Parathyroid adenoma (tissue), 2 donors: ENCODE measurements at regions not wholly inside any gene's neighbourhood (a gene's known extent, or its start where the extent isn't known, plus 50 kb on each side); places are given as distances from the start of the nearest gene placed in this dataset.

Experiments
- H2AFZ ChIP-seq: fragments of 300-600 bp; sonication (generic); one replicate; pipeline ENCODE4 v1.7.0; 2017; ENCODE audit warnings: antibody characterized with exemption, mild to moderate bottlenecking
- H3K27ac ChIP-seq: fragments of 300-600 bp; sonication (generic); one replicate; pipeline ENCODE4 v1.7.0; 2017
- H3K27me3 ChIP-seq: fragments of 300-600 bp; sonication (generic); one replicate; pipeline ENCODE4 v1.7.0; 2017; ENCODE audit warnings: low read length; ENCODE audit not compliant: control insufficient read depth, insufficient read depth
- H3K36me3 ChIP-seq: fragments of 300-600 bp; sonication (generic); one replicate; pipeline ENCODE4 v1.7.0; 2017; ENCODE audit warnings: low read length; ENCODE audit not compliant: control insufficient read depth, insufficient read depth
- H3K4me1 ChIP-seq: fragments of 300-600 bp; sonication (generic); one replicate; pipeline ENCODE4 v1.7.0; 2017; ENCODE audit warnings: control low read depth
- H3K4me2 ChIP-seq: fragments of 300-600 bp; sonication (generic); one replicate; pipeline ENCODE4 v1.7.0; 2017; ENCODE audit warnings: low read length
- H3K4me3 ChIP-seq: fragments of 300-600 bp; sonication (generic); one replicate; pipeline ENCODE4 v1.7.0; 2017; ENCODE audit warnings: low read depth, low read length
- H3K79me2 ChIP-seq: fragments of 300-600 bp; sonication (generic); one replicate; pipeline ENCODE4 v1.7.0; 2017; ENCODE audit warnings: control low read depth
- H3K9ac ChIP-seq: fragments of 300-600 bp; sonication (generic); one replicate; pipeline ENCODE4 v1.7.0; 2017; ENCODE audit warnings: mild to moderate bottlenecking
- H3K9me3 ChIP-seq: fragments of 300-600 bp; sonication (generic); one replicate; pipeline ENCODE4 v1.7.0; 2017; ENCODE audit warnings: low read length; ENCODE audit not compliant: control insufficient read depth
- TF ChIP-seq, protein P1 (sequence below): fragments of 300-600 bp; sonication (generic); IDR thresholded peaks from one replicate; pipeline ENCODE4 v1.7.0; 2017; ENCODE audit warnings: antibody characterized with exemption, mild to moderate bottlenecking
- donor health status: primary hyperparathyroidism.

GRCh38 chr3:99575683-99576082 lies 62.7 kb upstream of the COL8A1 start:
- H3K9ac ChIP-seq = no peak overlapping the region
- H3K9me3 ChIP-seq = no peaks in the 10 kb centered on the region
- no peaks in the 10 kb centered on the region for H3K79me2 ChIP-seq
- H3K27me3 ChIP-seq = no peaks in the 10 kb centered on the region
- no peak overlapping the region for H3K4me2 ChIP-seq
- H3K27ac ChIP-seq = no peak overlapping the region
- no peaks in the 10 kb centered on the region for H3K4me1 ChIP-seq
- H3K36me3 ChIP-seq = no peaks in the 10 kb centered on the region
- no peak overlapping the region for H3K4me3 ChIP-seq
- H2AFZ ChIP-seq = no peak overlapping the region
- TF ChIP-seq, protein P1, sequence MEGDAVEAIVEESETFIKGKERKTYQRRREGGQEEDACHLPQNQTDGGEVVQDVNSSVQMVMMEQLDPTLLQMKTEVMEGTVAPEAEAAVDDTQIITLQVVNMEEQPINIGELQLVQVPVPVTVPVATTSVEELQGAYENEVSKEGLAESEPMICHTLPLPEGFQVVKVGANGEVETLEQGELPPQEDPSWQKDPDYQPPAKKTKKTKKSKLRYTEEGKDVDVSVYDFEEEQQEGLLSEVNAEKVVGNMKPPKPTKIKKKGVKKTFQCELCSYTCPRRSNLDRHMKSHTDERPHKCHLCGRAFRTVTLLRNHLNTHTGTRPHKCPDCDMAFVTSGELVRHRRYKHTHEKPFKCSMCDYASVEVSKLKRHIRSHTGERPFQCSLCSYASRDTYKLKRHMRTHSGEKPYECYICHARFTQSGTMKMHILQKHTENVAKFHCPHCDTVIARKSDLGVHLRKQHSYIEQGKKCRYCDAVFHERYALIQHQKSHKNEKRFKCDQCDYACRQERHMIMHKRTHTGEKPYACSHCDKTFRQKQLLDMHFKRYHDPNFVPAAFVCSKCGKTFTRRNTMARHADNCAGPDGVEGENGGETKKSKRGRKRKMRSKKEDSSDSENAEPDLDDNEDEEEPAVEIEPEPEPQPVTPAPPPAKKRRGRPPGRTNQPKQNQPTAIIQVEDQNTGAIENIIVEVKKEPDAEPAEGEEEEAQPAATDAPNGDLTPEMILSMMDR = no peak

GRCh38 chr3:99570061-99570460 lies 68.3 kb upstream of the COL8A1 start:
- no peaks in the 10 kb centered on the region for H3K36me3 ChIP-seq
- peaks cover 2% of the 10 kb centered on the region for H3K4me1 ChIP-seq
- H3K27ac ChIP-seq = no peak overlapping the region
- no peaks in the 10 kb centered on the region for H3K27me3 ChIP-seq
- no peaks in the 10 kb centered on the region for H3K9me3 ChIP-seq
- no peak overlapping the region for H2AFZ ChIP-seq
- TF ChIP-seq, protein P1 = no peak
- no peak overlapping the region for H3K4me2 ChIP-seq
- H3K4me3 ChIP-seq = no peak overlapping the region
- no peak overlapping the region for H3K9ac ChIP-seq
- no peaks in the 10 kb centered on the region for H3K79me2 ChIP-seq

- peaks cover 2% of the 10 kb centered on the region for H3K4me1 ChIP-seq
- H3K79me2 ChIP-seq = no peaks in the 10 kb centered on the region
- TF ChIP-seq, protein P1 = no peak
- no peak overlapping the region for H3K27ac ChIP-seq
- no peaks in the 10 kb centered on the region for H3K9me3 ChIP-seq
- peak overlapping the region; percentile 12 for H3K4me3 ChIP-seq
- H2AFZ ChIP-seq = no peak overlapping the region
- peak overlapping the region; percentile 28 for H3K4me2 ChIP-seq
- no peaks in the 10 kb centered on the region for H3K36me3 ChIP-seq
- H3K27me3 ChIP-seq = no peaks in the 10 kb centered on the region
- no peak overlapping the region for H3K9ac ChIP-seq
Measured at GRCh38 chr3:99568663-99569335, 69.6 kb upstream of the COL8A1 start.

- H3K27me3 ChIP-seq = no peaks in the 10 kb centered on the region
- no peaks in the 10 kb centered on the region for H3K9me3 ChIP-seq
- H3K36me3 ChIP-seq = no peaks in the 10 kb centered on the region
- H2AFZ ChIP-seq = no peak overlapping the region
- no peak overlapping the region for H3K27ac ChIP-seq
- TF ChIP-seq, protein P1 = no peak
- H3K4me1 ChIP-seq = peaks cover 2% of the 10 kb centered on the region
- no peak overlapping the region for H3K4me2 ChIP-seq
- H3K9ac ChIP-seq = no peak overlapping the region
- H3K79me2 ChIP-seq = no peaks in the 10 kb centered on the region
- H3K4me3 ChIP-seq = no peak overlapping the region
Measured at GRCh38 chr3:99565331-99565730, 73.1 kb upstream of the COL8A1 start.

DNA sequence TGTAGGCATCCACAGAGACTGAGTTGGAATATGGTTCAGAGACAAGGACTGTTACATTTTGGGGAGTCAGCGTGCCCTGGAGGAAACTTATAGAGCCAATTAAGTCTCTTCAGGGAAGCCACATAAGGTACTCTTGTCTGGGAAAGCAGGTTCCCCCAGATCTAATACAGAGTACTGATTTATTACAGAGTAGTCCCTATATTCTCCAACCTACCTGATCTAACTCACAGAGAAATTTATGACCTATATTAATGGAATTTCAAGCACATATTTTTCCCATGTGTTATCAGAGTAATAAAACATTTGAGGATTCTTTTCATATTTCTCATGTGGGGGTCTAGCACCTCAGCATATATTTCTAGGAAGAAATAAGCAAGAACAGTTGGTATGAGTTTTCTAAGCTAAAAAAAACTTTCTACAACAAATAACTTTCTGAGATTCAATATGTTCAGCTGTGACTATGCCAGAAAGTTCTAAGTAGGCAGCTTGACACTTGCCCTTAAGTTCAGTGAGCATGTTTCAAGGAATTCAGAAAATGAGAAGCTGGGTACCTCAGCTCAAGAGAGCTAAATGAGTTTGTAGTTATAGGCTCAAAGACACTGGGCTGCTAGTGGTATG lies 75.3 kb upstream of the COL8A1 start:
- no peak overlapping the region for H3K4me3 ChIP-seq
- H3K9ac ChIP-seq = no peak overlapping the region
- no peaks in the 10 kb centered on the region for H3K9me3 ChIP-seq
- H3K27ac ChIP-seq = no peak overlapping the region
- no peaks in the 10 kb centered on the region for H3K4me1 ChIP-seq
- no peak overlapping the region for H3K4me2 ChIP-seq
- H3K36me3 ChIP-seq = no peaks in the 10 kb centered on the region
- TF ChIP-seq, protein P1 = no peak
- no peak overlapping the region for H2AFZ ChIP-seq
- no peaks in the 10 kb centered on the region for H3K27me3 ChIP-seq
- no peaks in the 10 kb centered on the region for H3K79me2 ChIP-seq
